Cardiac fibroblast (primary cell): ENCODE measurements at regions not wholly inside any gene's neighbourhood (a gene's known extent, or its start where the extent isn't known, plus 50 kb on each side); places are given as distances from the start of the nearest gene placed in this dataset.

Source experiments
- DNase-seq, 2 donors: peaks; one replicate each; pipeline versions ENCODE4 v3.0.0 to v3.0.0-alpha.2; 2010; ENCODE audit warnings: low read depth in 2 of 2
- H3K4me3 ChIP-seq, 2 donors: replicated peaks in 1 of 2; 1 replicate in 1 of 2; 2 replicates in 1 of 2; pipeline ENCODE4 v1.5.1; 2011; ENCODE audit warnings: low read depth in 2 of 2, low read length in 2 of 2, mild to moderate bottlenecking in 2 of 2, moderate library complexity in 1 of 2
- CTCF ChIP-seq: IDR thresholded peaks from one replicate; pipeline ENCODE4 v1.5.1; 2011; ENCODE audit warnings: low read depth, mild to moderate bottlenecking, low read length, inconsistent platforms

- no peak for TF ChIP-seq CTCF
- peak in 1 of 2 donors; percentile 72 for DNase-seq
- peak overlapping the region; percentile 2 to 22 for H3K4me3 ChIP-seq
Measured at GRCh38 chr20:10864076-10864672, 190.4 kb upstream of the JAG1 start.

GRCh38 chr20:10868299-10868698, 194.5 kb upstream of the JAG1 start:
- no peak for TF ChIP-seq CTCF
- no peak for DNase-seq
- no peak overlapping the region for H3K4me3 ChIP-seq

- H3K4me3 ChIP-seq, result no peak overlapping the region
- no peak for TF ChIP-seq CTCF
- DNase-seq, result no peak
Measured at GRCh38 chr20:10873026-10873425, 199.2 kb upstream of the JAG1 start.

- no peak for TF ChIP-seq CTCF
- H3K4me3 ChIP-seq, result no peak overlapping the region
Measured at GRCh38 chr20:10875653-10876052, 201.9 kb upstream of the JAG1 start.

GRCh38 chr20:10876558-10876957, 202.8 kb upstream of the JAG1 start:
- no peak overlapping the region for H3K4me3 ChIP-seq
- DNase-seq, result peak; percentile 60 to 71
- TF ChIP-seq CTCF, result no peak

More at GRCh38 chr20:10875653-10876052, 201.9 kb upstream of the JAG1 start:
- no peak for DNase-seq

- TF ChIP-seq CTCF, result no peak
- DNase-seq, result peak in 1 of 2 donors; percentile 79
- H3K4me3 ChIP-seq, result no peak overlapping the region
Measured at GRCh38 chr20:10877342-10877741, 203.5 kb upstream of the JAG1 start.

GRCh38 chr20:10883166-10883565, 209.4 kb upstream of the JAG1 start:
- no peak for DNase-seq
- TF ChIP-seq CTCF, result no peak
- no peak overlapping the region for H3K4me3 ChIP-seq
